Heart left ventricle (tissue), 16 donors: ENCODE measurements at regions not wholly inside any gene's neighbourhood (a gene's known extent, or its start where the extent isn't known, plus 50 kb on each side); places are given as distances from the start of the nearest gene placed in this dataset.

Source experiments
- ATAC-seq, 4 donors: fragments of 200-7000 bp; cut with Tn5 transposase; one replicate each; pipeline ENCODE4 v1.9.1; 2020 to 2022; ENCODE audit warnings: moderate library complexity in 4 of 4, mild to moderate bottlenecking in 3 of 4, moderate number of reproducible peaks in 1 of 4
- DNase-seq, 5 donors: peaks; one replicate each; pipeline ENCODE4 v3.0.0-alpha.2; 2020
- H3K27ac ChIP-seq, 12 donors: fragments of 200-600 bp; sonication (generic) in 4 of 12; one replicate each; pipeline versions ENCODE4 v1.5.0 to v1.8.0; 2016 to 2022; ENCODE audit warnings: mild to moderate bottlenecking in 2 of 12
- H3K27me3 ChIP-seq, 9 donors: fragments of 200-600 bp; sonication (generic) in 2 of 9; one replicate each; pipeline versions ENCODE4 v1.5.1 to v1.8.0; 2016 to 2022; ENCODE audit warnings: mild to moderate bottlenecking in 3 of 9
- H3K36me3 ChIP-seq, 9 donors: fragments of 200-600 bp; sonication (generic) in 2 of 9; one replicate each; pipeline versions ENCODE4 v1.5.0 to v1.8.0; 2018 to 2022; ENCODE audit warnings: mild to moderate bottlenecking in 2 of 9
- H3K4me1 ChIP-seq, 12 donors: fragments of 200-600 bp; sonication (generic) in 4 of 12; one replicate each; pipeline versions ENCODE4 v1.5.0 to v1.8.0; 2016 to 2022; ENCODE audit warnings: mild to moderate bottlenecking in 3 of 12
- H3K4me3 ChIP-seq, 12 donors: fragments of 200-600 bp; sonication (generic) in 4 of 12; one replicate each; pipeline versions ENCODE4 v1.5.0 to v1.8.0; 2017 to 2022; ENCODE audit warnings: mild to moderate bottlenecking in 9 of 12, moderate library complexity in 4 of 12
- H3K9me3 ChIP-seq, 12 donors: fragments of 200-600 bp; sonication (generic) in 4 of 12; one replicate each; pipeline versions ENCODE4 v1.5.0 to v1.8.0; 2016 to 2022; ENCODE audit warnings: mild to moderate bottlenecking in 1 of 12
- CTCF ChIP-seq, 12 donors: fragments of 200-600 bp; sonication (generic) in 4 of 12; IDR thresholded peaks; one replicate each; pipeline versions ENCODE4 v1.5.0 to v1.8.0; 2018 to 2022; ENCODE audit warnings: antibody characterized with exemption in 12 of 12, mild to moderate bottlenecking in 5 of 12
- POLR2A ChIP-seq, 2 donors: fragments of 450-650 bp; IDR thresholded peaks; one replicate each; pipeline ENCODE4 v1.6.1; 2017; ENCODE audit warnings: antibody characterized with exemption in 2 of 2, mild to moderate bottlenecking in 2 of 2, moderate library complexity in 2 of 2
- WGBS, 4 donors: extraction: QIAGEN DNeasy Blood & Tissue Kit in 2 of 4; methylation state at CpG; one replicate each; pipeline versions ENCODE4 v1.1.5 to v1.1.7; 2013 to 2018; 5-methylcytosine and 5-hydroxymethylcytosine counted together
- intact Hi-C, 10 donors: fragments of 100-400 bp; cut with DNase I; formaldehyde crosslinking; loops; one replicate each; pipeline versions ENCODE4 v1.11.1 to v1.14.2; 2022
- donor health status: ischemic (EF 13 %, LVEDD 7.1; RV severe dilation, severe dysfunction).
- donor health status: healthy with polysubstance abuse.
- donor health status: DM: no; HTN: yes; CAD: no.
- donor health status: DM: no; HTN: no; CAD: no.
- donor health status: ischemic (EF 25% LVEDD 6.9; RV normal size, moderate dysfunction).
- donor health status: ischemic (EF 25% LVEDD 5.7; RV mildly dilated, moderate dysfunction).
- donor health status: healthy.
- donor health status: DM: yes; HTN: yes; CAD: no.
- donor health status: ischemic (EF 35%, LVEDD 5.7; RV mildly dilated, moderate dysfunction).
- donor health status: nonischemic (EF 11% LVEDD 7.7; RV severe dilation, severe dysfunction).
- donor health status: DM: yes; HTN: yes; CAD: no.
- donor health status: PGD.
- donor health status: ischemic (EF 29% LVEDD 5.4; RV normal size, mild dysfunction).
- donor health status: nonischemic (EF 23%, LVEDD 6.1; RV moderate dilation, normal function).

DNA sequence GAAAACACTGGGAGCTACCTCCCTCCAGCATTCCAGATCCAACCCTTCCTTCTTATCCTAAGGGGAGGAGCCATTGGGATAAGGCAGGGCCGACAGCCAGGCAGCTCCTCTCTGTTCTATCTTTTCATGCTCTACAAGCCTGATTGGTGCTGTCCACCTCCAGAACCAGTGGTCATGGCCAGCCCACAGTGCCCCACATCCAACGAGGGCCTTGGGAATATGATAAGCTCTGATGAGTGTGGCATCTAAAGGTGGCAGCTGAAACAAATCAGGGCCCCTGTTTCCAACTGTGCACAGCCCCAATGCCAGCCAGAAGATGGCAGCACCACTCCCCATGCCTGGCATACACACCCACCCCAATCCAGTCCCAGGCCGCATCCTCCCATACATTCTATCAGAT lies 329.3 kb downstream of the C1D start:
- TF ChIP-seq POLR2A (IDR thresholded peaks at IDR 0.05): no peak
- TF ChIP-seq CTCF (IDR thresholded peaks at IDR 0.05): peak in 5 of 12 donors; percentile 21 to 38 (median 31)
- Histone ChIP-seq H3K27ac (no peak overlapping the region), H3K27me3 (no peaks in the 10 kb centered on the region), H3K4me1 (no peaks in the 10 kb centered on the region), H3K4me3 (no peak overlapping the region), H3K36me3 (no peaks in the 10 kb centered on the region), H3K9me3 (no peaks in the 10 kb centered on the region)
- 23 to 27% (median 24%) methylated on average over 3 of the region's 3 CpGs for WGBS, 4 donors
- intact Hi-C loops: loop anchor here in 1 of 10 donors (10.0 kb wide), 1 partner anchor 101 kb away; no protein-coding TSS in a partner anchor
- peak; percentile 39 to 83 (median 70) for ATAC-seq
- DNase-seq: peak in 2 of 5 donors; percentile 15 to 23

- WGBS, 4 donors: 77 to 93% (median 83%) methylated on average over 2 of the region's 2 CpGs
- Histone ChIP-seq H3K27ac (no peak overlapping the region), H3K36me3 (no peaks in the 10 kb centered on the region), H3K4me1 (peaks cover 0 to 3% (median 0%) of the 10 kb centered on the region in 12 donors), H3K4me3 (no peak overlapping the region), H3K9me3 (no peaks in the 10 kb centered on the region), H3K27me3 (no peaks in the 10 kb centered on the region)
- DNase-seq (no peak), ATAC-seq (no peak)
- intact Hi-C loops: no loop called here
- TF ChIP-seq CTCF (IDR thresholded peaks at IDR 0.05) (no peak), POLR2A (IDR thresholded peaks at IDR 0.05) (no peak)
Observed at GRCh38 chr2:67752199-67752598, 310.6 kb downstream of the C1D start.

DNA sequence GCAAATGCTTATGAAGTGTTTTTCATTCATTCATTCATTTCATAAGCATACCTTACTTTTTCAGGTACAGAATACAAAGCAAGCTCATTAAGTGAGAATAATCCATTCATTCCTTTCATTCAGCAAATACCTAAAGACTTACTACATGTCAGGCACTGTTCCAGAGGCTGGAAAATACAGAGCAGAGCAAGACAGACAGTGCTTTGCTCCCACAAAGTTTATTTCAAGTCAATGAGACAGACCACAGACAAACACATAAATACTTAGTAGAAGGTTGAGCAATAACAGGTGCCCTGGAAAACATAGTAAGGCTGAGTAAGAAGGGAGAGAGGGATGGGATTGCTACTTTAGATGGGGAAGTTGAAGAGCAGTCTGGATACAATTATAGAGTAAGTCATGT lies 309.8 kb downstream of the C1D start:
- Histone ChIP-seq H3K27me3 (no peaks in the 10 kb centered on the region), H3K9me3 (no peaks in the 10 kb centered on the region), H3K27ac (no peak overlapping the region), H3K4me3 (no peak overlapping the region), H3K36me3 (no peaks in the 10 kb centered on the region), H3K4me1 (peaks cover 0 to 3% (median 0%) of the 10 kb centered on the region in 12 donors)
- DNase-seq (no peak), ATAC-seq (no peak)
- intact Hi-C loops: no loop called here
- TF ChIP-seq CTCF (IDR thresholded peaks at IDR 0.05) (no peak), POLR2A (IDR thresholded peaks at IDR 0.05) (no peak)

- H3K36me3 ChIP-seq: no peaks in the 10 kb centered on the region
- H3K4me3 ChIP-seq: no peak overlapping the region
- no peaks in the 10 kb centered on the region for H3K27me3 ChIP-seq
- DNase-seq (no peak), ATAC-seq (no peak)
- H3K27ac ChIP-seq: no peak overlapping the region
- WGBS, 4 donors: 73 to 82% (median 80%) methylated on average over 11 of the region's 11 CpGs
- peaks cover 0 to 3% (median 0%) of the 10 kb centered on the region in 12 donors for H3K4me1 ChIP-seq
- TF ChIP-seq CTCF (IDR thresholded peaks at IDR 0.05): no peak
- no peak for TF ChIP-seq POLR2A (IDR thresholded peaks at IDR 0.05)
- no peaks in the 10 kb centered on the region for H3K9me3 ChIP-seq
- intact Hi-C loops: no loop called here
Observed at GRCh38 chr2:67755156-67755882, 307.5 kb downstream of the C1D start.
